Neural cell (in vitro differentiated cells): ENCODE measurements at regions not wholly inside any gene's neighbourhood (a gene's known extent, or its start where the extent isn't known, plus 50 kb on each side); places are given as distances from the start of the nearest gene placed in this dataset.

Source experiments
- H2AFZ ChIP-seq: fragments of 200-600, 300-800 bp; sonication (generic), shearing (Covaris generic); 2 replicates; pipeline ENCODE4 v1.6.0; 2014; ENCODE audit warnings: low read depth, mild to moderate bottlenecking, antibody characterized with exemption, low read length, moderate library complexity
- H3F3A ChIP-seq: fragments of 200-600 bp; shearing (Covaris generic); 2 replicates; pipeline ENCODE4 v1.6.1; 2016; ENCODE audit warnings: mild to moderate bottlenecking, moderate library complexity, mixed read lengths, antibody characterized with exemption, low read length; ENCODE audit not compliant: insufficient read depth, poor library complexity, severe bottlenecking
- H3K27ac ChIP-seq: fragments of 200-600, 300-800 bp; sonication (generic), shearing (Covaris generic); 2 replicates; pipeline ENCODE4 v1.5.1; 2014; ENCODE audit warnings: mild to moderate bottlenecking, low read length, moderate library complexity
- H3K27me3 ChIP-seq: fragments of 300-800, 200-600 bp; sonication (generic), shearing (Covaris generic); 2 replicates; pipeline ENCODE4 v1.6.0; 2014; ENCODE audit warnings: mild to moderate bottlenecking, low read depth, low read length, moderate library complexity; ENCODE audit not compliant: insufficient read depth
- H3K36me3 ChIP-seq: fragments of 300-800, 200-600 bp; sonication (generic), shearing (Covaris generic); 2 replicates; pipeline ENCODE4 v1.5.1; 2014; ENCODE audit warnings: mild to moderate bottlenecking, antibody characterized with exemption, low read length, moderate library complexity; ENCODE audit not compliant: insufficient read depth
- H3K4me2 ChIP-seq: fragments of 300-800, 200-600 bp; sonication (generic), shearing (Covaris generic); 2 replicates; pipeline ENCODE4 v1.6.0; 2014; ENCODE audit warnings: mild to moderate bottlenecking, low read length
- H3K4me3 ChIP-seq: fragments of 300-800, 200-600 bp; sonication (generic), shearing (Covaris generic); 2 replicates; pipeline ENCODE4 v1.5.1; 2014; ENCODE audit warnings: mild to moderate bottlenecking, low read length, moderate library complexity
- H3K79me2 ChIP-seq: fragments of 200-600 bp; shearing (Covaris generic); replicated peaks from 2 replicates; pipeline ENCODE4 v1.6.0; 2014; ENCODE audit warnings: mild to moderate bottlenecking, low read length, moderate library complexity; ENCODE audit not compliant: insufficient read depth
- H3K9ac ChIP-seq: fragments of 300-800, 200-600 bp; sonication (generic), shearing (Covaris generic); 2 replicates; pipeline ENCODE4 v1.6.1; 2016; ENCODE audit warnings: mild to moderate bottlenecking, low read length, mixed read lengths
- H3K9me2 ChIP-seq: fragments of 200-600 bp; shearing (Covaris generic); 2 replicates; pipeline ENCODE4 v1.6.1; 2016; ENCODE audit warnings: mild to moderate bottlenecking, low read length, mixed read lengths; ENCODE audit not compliant: insufficient read depth
- H3K9me3 ChIP-seq: fragments of 200-600, 300-800 bp; sonication (generic), shearing (Covaris generic); 2 replicates; pipeline ENCODE4 v1.6.1; 2016; ENCODE audit warnings: mild to moderate bottlenecking, mixed run types, low read length, moderate library complexity, mixed read lengths
- H4K20me1 ChIP-seq: fragments of 200-600 bp; shearing (Covaris generic); 2 replicates; pipeline ENCODE4 v1.6.1; 2016; ENCODE audit warnings: mild to moderate bottlenecking, mixed run types; ENCODE audit not compliant: insufficient read depth
- CTCF ChIP-seq: fragments of 450-650 bp; IDR thresholded peaks from 2 replicates; pipeline ENCODE4 v1.5.1; 2014; ENCODE audit warnings: antibody characterized with exemption, mild to moderate bottlenecking, moderate library complexity; ENCODE audit not compliant: poor library complexity, severe bottlenecking
- EP300 ChIP-seq: fragments of 450-650 bp; conservative IDR thresholded peaks from 2 replicates; pipeline ENCODE4 v1.6.1; 2014; ENCODE audit warnings: antibody characterized with exemption, mild to moderate bottlenecking, moderate library complexity; ENCODE audit not compliant: poor library complexity, severe bottlenecking
- EZH2 ChIP-seq: fragments of 200-600, 300-800 bp; shearing (Covaris generic), sonication (generic); IDR thresholded peaks from 2 replicates; pipeline ENCODE4 v1.6.1; 2014; ENCODE audit warnings: antibody characterized with exemption, low read length, borderline replicate concordance, mild to moderate bottlenecking; ENCODE audit not compliant: insufficient read depth, poor library complexity, severe bottlenecking
- MXI1 ChIP-seq: fragments of 450-650 bp; conservative IDR thresholded peaks from 2 replicates; pipeline ENCODE4 v1.6.1; 2014; ENCODE audit warnings: antibody characterized with exemption, mild to moderate bottlenecking; ENCODE audit not compliant: poor library complexity, severe bottlenecking
- POLR2AphosphoS5 ChIP-seq: IDR thresholded peaks from 2 replicates; pipeline ENCODE4 v1.6.1; 2012
- RAD21 ChIP-seq: fragments of 450-650 bp; conservative IDR thresholded peaks from 2 replicates; pipeline ENCODE4 v1.6.1; 2014; ENCODE audit warnings: antibody characterized with exemption, mild to moderate bottlenecking, moderate library complexity
- REST ChIP-seq: IDR thresholded peaks from 2 replicates; pipeline ENCODE4 v1.6.1; 2012; ENCODE audit warnings: borderline replicate concordance
- SMC3 ChIP-seq: fragments of 450-650 bp; conservative IDR thresholded peaks from 2 replicates; pipeline ENCODE4 v1.6.1; 2014; ENCODE audit warnings: antibody characterized with exemption, mild to moderate bottlenecking, moderate library complexity; ENCODE audit not compliant: poor library complexity
- TAF1 ChIP-seq: IDR thresholded peaks from 2 replicates; pipeline ENCODE4 v1.6.1; 2012; ENCODE audit warnings: low read depth

DNA sequence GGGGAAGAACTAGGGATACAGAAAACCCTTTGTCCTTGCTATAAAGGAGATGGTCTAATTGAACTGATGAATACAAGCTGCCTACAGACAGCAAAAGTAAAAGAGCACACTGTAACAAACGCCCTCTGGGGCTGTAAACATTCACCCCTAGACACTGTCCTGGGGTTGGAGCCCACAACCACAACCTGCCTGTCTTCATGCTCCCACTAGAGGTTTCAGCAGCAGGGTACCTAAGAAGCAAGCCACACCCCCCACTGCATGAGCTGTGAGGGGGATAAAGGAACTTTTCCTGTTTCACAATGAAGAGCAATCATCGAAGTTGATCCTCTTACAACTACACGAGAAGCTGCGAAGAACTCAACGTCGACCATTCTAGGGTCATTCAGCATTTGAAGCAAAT is 90.5 kb upstream of the LUZP2 start:
- Histone ChIP-seq H3K36me3 (no peaks in the 10 kb centered on the region), H3K79me2 (no peaks in the 10 kb centered on the region), H3K4me3 (no peak overlapping the region), H4K20me1 (no peaks in the 10 kb centered on the region), H3K9ac (no peak overlapping the region), H3K27me3 (no peaks in the 10 kb centered on the region), H3K27ac (no peak overlapping the region), H3K9me3 (no peaks in the 10 kb centered on the region), H2AFZ (no peak overlapping the region), H3K9me2 (no peaks in the 10 kb centered on the region), H3F3A (no peaks in the 10 kb centered on the region), H3K4me2 (no peak overlapping the region)
- TF ChIP-seq REST, result no peak
- TF ChIP-seq RAD21, result no peak

GRCh38 chr11:24406980-24407379 is 89.9 kb upstream of the LUZP2 start:
- Histone ChIP-seq H3K36me3 (no peaks in the 10 kb centered on the region), H3K4me2 (no peak overlapping the region), H3K9me3 (no peaks in the 10 kb centered on the region), H4K20me1 (no peaks in the 10 kb centered on the region), H3F3A (no peaks in the 10 kb centered on the region), H3K27me3 (no peaks in the 10 kb centered on the region), H3K27ac (no peak overlapping the region), H3K79me2 (no peaks in the 10 kb centered on the region), H3K9me2 (no peaks in the 10 kb centered on the region), H2AFZ (no peak overlapping the region), H3K9ac (no peak overlapping the region), H3K4me3 (no peak overlapping the region)
- TF ChIP-seq TAF1 (no peak), MXI1 (no peak), EZH2 (no peak), CTCF (no peak), REST (no peak), SMC3 (no peak), RAD21 (no peak), EP300 (no peak), POLR2AphosphoS5 (no peak)
